H9 (cell line): ENCODE measurements at regions not wholly inside any gene's neighbourhood (a gene's known extent, or its start where the extent isn't known, plus 50 kb on each side); places are given as distances from the start of the nearest gene placed in this dataset.

Experiments used
- DNase-seq: peaks from one replicate; pipeline ENCODE4 v3.0.0-alpha.2; 2017
- H2AFZ ChIP-seq: one replicate; pipeline ENCODE4 v1.6.1; 2013; ENCODE audit warnings: mild to moderate bottlenecking, low read length, control low read depth, moderate library complexity
- H2AK5ac ChIP-seq: 2 replicates; pipeline ENCODE4 v1.6.1; 2013; ENCODE audit warnings: low read length, control low read depth, mixed read lengths; ENCODE audit not compliant: insufficient read length
- H2BK120ac ChIP-seq: one replicate; pipeline ENCODE4 v1.6.1; 2013; ENCODE audit warnings: low read depth, mild to moderate bottlenecking, low read length, control low read depth, inconsistent platforms; ENCODE audit not compliant: poor library complexity, severe bottlenecking
- H2BK12ac ChIP-seq: 2 replicates; pipeline ENCODE4 v1.6.1; 2013; ENCODE audit warnings: low read length, control low read depth, mixed read lengths, low read depth; ENCODE audit not compliant: insufficient read length
- H2BK15ac ChIP-seq: 2 replicates; pipeline ENCODE4 v1.6.1; 2013; ENCODE audit warnings: low read depth, low read length, control low read depth
- H2BK20ac ChIP-seq: one replicate; pipeline ENCODE4 v1.6.1; 2013; ENCODE audit warnings: low read depth, mild to moderate bottlenecking, low read length, control low read depth, inconsistent platforms; ENCODE audit not compliant: poor library complexity, severe bottlenecking
- H2BK5ac ChIP-seq: 2 replicates; pipeline ENCODE4 v1.6.1; 2013; ENCODE audit warnings: low read length, control low read depth, mixed read lengths; ENCODE audit not compliant: insufficient read length
- H3K14ac ChIP-seq: 2 replicates; pipeline ENCODE4 v1.6.1; 2013; ENCODE audit warnings: low read length, control low read depth; ENCODE audit not compliant: insufficient read depth
- H3K18ac ChIP-seq: 2 replicates; pipeline ENCODE4 v1.6.1; 2013; ENCODE audit warnings: low read depth, mild to moderate bottlenecking, mixed read lengths, low read length, control low read depth; ENCODE audit not compliant: insufficient read length
- H3K23ac ChIP-seq: 2 replicates; pipeline ENCODE4 v1.6.1; 2013; ENCODE audit warnings: low read length, control low read depth, mixed read lengths, low read depth; ENCODE audit not compliant: insufficient read length
- H3K23me2 ChIP-seq: 2 replicates; pipeline ENCODE4 v1.6.1; 2013; ENCODE audit warnings: low read depth, mild to moderate bottlenecking, mixed read lengths, low read length, control low read depth; ENCODE audit not compliant: insufficient read length, poor library complexity, severe bottlenecking
- H3K27ac ChIP-seq: 2 replicates; pipeline ENCODE4 v1.5.1; 2013; ENCODE audit warnings: low read length, control low read depth, mixed read lengths, low read depth; ENCODE audit not compliant: insufficient read length
- H3K27me3 ChIP-seq: 2 replicates; pipeline ENCODE4 v1.6.1; 2013; ENCODE audit warnings: low read length, control low read depth, inconsistent platforms; ENCODE audit not compliant: insufficient read depth
- H3K4ac ChIP-seq: 2 replicates; pipeline ENCODE4 v1.6.1; 2013; ENCODE audit warnings: low read depth, mild to moderate bottlenecking, control low read depth, inconsistent platforms, low read length, moderate library complexity
- H3K4me1 ChIP-seq: 2 replicates; pipeline ENCODE4 v1.6.1; 2013; ENCODE audit warnings: low read length, control low read depth, inconsistent platforms; ENCODE audit not compliant: insufficient read depth
- H3K4me2 ChIP-seq: 2 replicates; pipeline ENCODE4 v1.6.1; 2013; ENCODE audit warnings: low read length, control low read depth, mixed read lengths; ENCODE audit not compliant: insufficient read length, insufficient read depth
- H3K56ac ChIP-seq: 2 replicates; pipeline ENCODE4 v1.6.1; 2013; ENCODE audit warnings: low read depth, mild to moderate bottlenecking, mixed read lengths, low read length, control low read depth; ENCODE audit not compliant: insufficient read length
- H3K79me1 ChIP-seq: 2 replicates; pipeline ENCODE4 v1.6.1; 2013; ENCODE audit warnings: low read depth, mild to moderate bottlenecking, moderate library complexity, low read length, control low read depth, inconsistent platforms; ENCODE audit not compliant: insufficient read depth, poor library complexity, severe bottlenecking
- H3K79me2 ChIP-seq: 2 replicates; pipeline ENCODE4 v1.6.1; 2013; ENCODE audit warnings: low read length, control low read depth, inconsistent platforms; ENCODE audit not compliant: insufficient read depth
- H3K9ac ChIP-seq: 2 replicates; pipeline ENCODE4 v1.6.1; 2013; ENCODE audit warnings: low read length, control low read depth, mixed read lengths; ENCODE audit not compliant: insufficient read length; ENCODE audit errors: extremely low read depth
- H3K9me3 ChIP-seq: one replicate; pipeline ENCODE4 v1.6.1; 2013; ENCODE audit warnings: low read depth, low read length, inconsistent platforms; ENCODE audit not compliant: control insufficient read depth
- H3T11ph ChIP-seq: one replicate; pipeline ENCODE4 v1.6.1; 2013; ENCODE audit warnings: mild to moderate bottlenecking, low read length, control low read depth, inconsistent platforms
- H4K20me1 ChIP-seq: one replicate; pipeline ENCODE4 v1.6.1; 2013; ENCODE audit not compliant: control insufficient read depth, insufficient read length, insufficient read depth
- H4K5ac ChIP-seq: 2 replicates; pipeline ENCODE4 v1.6.1; 2013; ENCODE audit warnings: low read depth, mild to moderate bottlenecking, mixed read lengths, low read length, control low read depth; ENCODE audit not compliant: insufficient read length
- H4K8ac ChIP-seq: replicated peaks from 2 replicates; pipeline ENCODE4 v1.6.1; 2013; ENCODE audit warnings: low read length, control low read depth, mixed read lengths, low read depth; ENCODE audit not compliant: insufficient read length
- H4K91ac ChIP-seq: 2 replicates; pipeline ENCODE4 v1.6.1; 2013; ENCODE audit warnings: low read depth, mild to moderate bottlenecking, moderate library complexity, mixed read lengths, low read length, control low read depth; ENCODE audit not compliant: insufficient read length
- H3K27ac Mint-ChIP-seq, 3 experiments: 2 replicates in 2 of 3; 3 replicates in 1 of 3; pipeline ENCODE4 v1.8.0; 2020 to 2021; ENCODE audit warnings: mixed read lengths in 3 of 3, mild to moderate bottlenecking in 1 of 3, moderate library complexity in 1 of 3
- H3K27me3 Mint-ChIP-seq: 2 replicates; pipeline ENCODE4 v1.8.0; 2021; ENCODE audit warnings: low read depth, mild to moderate bottlenecking, moderate library complexity, mixed read lengths
- H3K36me3 Mint-ChIP-seq, 3 experiments: 2 replicates in 2 of 3; 3 replicates in 1 of 3; pipeline ENCODE4 v1.8.0; 2020 to 2021; ENCODE audit warnings: low read depth in 3 of 3, mixed read lengths in 3 of 3; ENCODE audit not compliant: insufficient read depth in 1 of 3
- H3K4me1 Mint-ChIP-seq, 2 experiments: 2 replicates each; pipeline ENCODE4 v1.8.0; 2020; ENCODE audit warnings: mixed read lengths in 2 of 2
- H3K4me3 Mint-ChIP-seq, 2 experiments: 2 replicates in 1 of 2; 3 replicates in 1 of 2; pipeline ENCODE4 v1.8.0; 2020 to 2021; ENCODE audit warnings: mild to moderate bottlenecking in 2 of 2, mixed read lengths in 2 of 2, moderate library complexity in 1 of 2
- H3K9me3 Mint-ChIP-seq, 2 experiments: 2 replicates in 1 of 2; 3 replicates in 1 of 2; pipeline ENCODE4 v1.8.0; 2020; ENCODE audit warnings: mild to moderate bottlenecking in 2 of 2, mixed read lengths in 2 of 2, moderate library complexity in 1 of 2
- WGBS: extraction: QIAGEN DNeasy Blood & Tissue Kit; methylation state at CpG from one replicate; pipeline ENCODE4 v1.1.7; 2013; ENCODE audit warnings: missing lambda C conversion rate, low lambda C conversion rate, mixed read lengths; ENCODE audit not compliant: insufficient read length; ENCODE audit errors: extremely low coverage; 5-methylcytosine and 5-hydroxymethylcytosine counted together
- TF ChIP-seq, protein P1 (sequence below): fragments of 200-600 bp; sonication (generic); conservative IDR thresholded peaks from 3 replicates; pipeline ENCODE4 v1.8.0; 2021; ENCODE audit warnings: antibody characterized with exemption, mild to moderate bottlenecking

DNA sequence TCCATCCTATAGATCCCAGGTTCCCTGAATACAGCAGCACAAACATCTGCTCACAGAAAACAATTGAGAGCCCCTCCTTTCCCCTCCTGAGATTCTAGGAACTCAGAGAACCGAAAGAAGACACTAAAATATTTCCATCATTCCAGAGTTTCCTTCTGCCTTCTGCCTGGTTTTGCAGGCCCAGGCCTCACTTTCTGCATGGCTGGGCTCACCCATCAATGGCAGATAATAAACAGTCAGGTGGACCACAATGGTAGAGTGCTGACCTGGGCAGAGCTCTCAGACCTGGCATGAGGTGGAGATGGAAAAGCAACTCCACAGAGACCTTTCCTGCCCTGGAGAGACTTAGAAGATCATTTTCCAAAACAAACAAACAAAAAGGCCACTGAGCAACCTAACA is 389.1 kb downstream of the NXPE2 start:
- H3K4me1 Mint-ChIP-seq = peaks cover 0 to 2% of the 10 kb centered on the region in 2 experiments; a peak in 1 of 4 replicates
- Histone ChIP-seq H4K91ac (no peak overlapping the region), H4K5ac (no peak overlapping the region), H3K27ac (no peak overlapping the region), H3K4me2 (no peak overlapping the region), H3K14ac (no peak overlapping the region), H2BK12ac (no peak overlapping the region), H3K9me3 (no peaks in the 10 kb centered on the region), H3K79me1 (no peaks in the 10 kb centered on the region), H3T11ph (no peak overlapping the region), H3K23me2 (no peaks in the 10 kb centered on the region), H2BK20ac (no peak overlapping the region), H2BK15ac (no peak overlapping the region), H2AK5ac (no peak overlapping the region), H3K56ac (no peak overlapping the region), H2BK120ac (no peak overlapping the region), H3K79me2 (no peaks in the 10 kb centered on the region), H4K20me1 (no peaks in the 10 kb centered on the region), H2AFZ (no peak overlapping the region), H2BK5ac (no peak overlapping the region), H3K4ac (no peak overlapping the region), H3K27me3 (no peaks in the 10 kb centered on the region), H4K8ac (no peak overlapping the region), H3K23ac (no peak overlapping the region), H3K9ac (no peak overlapping the region), H3K18ac (no peak overlapping the region), H3K4me1 (no peaks in the 10 kb centered on the region)
- H3K27ac Mint-ChIP-seq = no peak overlapping the region
- WGBS = no CpG with 5 or more reads among the region's 1 CpG
- TF ChIP-seq, protein P1, sequence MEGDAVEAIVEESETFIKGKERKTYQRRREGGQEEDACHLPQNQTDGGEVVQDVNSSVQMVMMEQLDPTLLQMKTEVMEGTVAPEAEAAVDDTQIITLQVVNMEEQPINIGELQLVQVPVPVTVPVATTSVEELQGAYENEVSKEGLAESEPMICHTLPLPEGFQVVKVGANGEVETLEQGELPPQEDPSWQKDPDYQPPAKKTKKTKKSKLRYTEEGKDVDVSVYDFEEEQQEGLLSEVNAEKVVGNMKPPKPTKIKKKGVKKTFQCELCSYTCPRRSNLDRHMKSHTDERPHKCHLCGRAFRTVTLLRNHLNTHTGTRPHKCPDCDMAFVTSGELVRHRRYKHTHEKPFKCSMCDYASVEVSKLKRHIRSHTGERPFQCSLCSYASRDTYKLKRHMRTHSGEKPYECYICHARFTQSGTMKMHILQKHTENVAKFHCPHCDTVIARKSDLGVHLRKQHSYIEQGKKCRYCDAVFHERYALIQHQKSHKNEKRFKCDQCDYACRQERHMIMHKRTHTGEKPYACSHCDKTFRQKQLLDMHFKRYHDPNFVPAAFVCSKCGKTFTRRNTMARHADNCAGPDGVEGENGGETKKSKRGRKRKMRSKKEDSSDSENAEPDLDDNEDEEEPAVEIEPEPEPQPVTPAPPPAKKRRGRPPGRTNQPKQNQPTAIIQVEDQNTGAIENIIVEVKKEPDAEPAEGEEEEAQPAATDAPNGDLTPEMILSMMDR = no peak
- H3K9me3 Mint-ChIP-seq = no peaks in the 10 kb centered on the region
- no peak overlapping the region for H3K4me3 Mint-ChIP-seq
- no peak for DNase-seq
- H3K36me3 Mint-ChIP-seq = no peaks in the 10 kb centered on the region
- peaks cover 7% of the 10 kb centered on the region for H3K27me3 Mint-ChIP-seq
